Parathyroid adenoma (tissue), 2 donors: ENCODE measurements at regions not wholly inside any gene's neighbourhood (a gene's known extent, or its start where the extent isn't known, plus 50 kb on each side); places are given as distances from the start of the nearest gene placed in this dataset.

ENCODE experiments used
- H2AFZ ChIP-seq: fragments of 300-600 bp; sonication (generic); one replicate; pipeline ENCODE4 v1.7.0; 2017; ENCODE audit warnings: antibody characterized with exemption, mild to moderate bottlenecking
- H3K27ac ChIP-seq: fragments of 300-600 bp; sonication (generic); one replicate; pipeline ENCODE4 v1.7.0; 2017
- H3K27me3 ChIP-seq: fragments of 300-600 bp; sonication (generic); one replicate; pipeline ENCODE4 v1.7.0; 2017; ENCODE audit warnings: low read length; ENCODE audit not compliant: control insufficient read depth, insufficient read depth
- H3K36me3 ChIP-seq: fragments of 300-600 bp; sonication (generic); one replicate; pipeline ENCODE4 v1.7.0; 2017; ENCODE audit warnings: low read length; ENCODE audit not compliant: control insufficient read depth, insufficient read depth
- H3K4me1 ChIP-seq: fragments of 300-600 bp; sonication (generic); one replicate; pipeline ENCODE4 v1.7.0; 2017; ENCODE audit warnings: control low read depth
- H3K4me2 ChIP-seq: fragments of 300-600 bp; sonication (generic); one replicate; pipeline ENCODE4 v1.7.0; 2017; ENCODE audit warnings: low read length
- H3K4me3 ChIP-seq: fragments of 300-600 bp; sonication (generic); one replicate; pipeline ENCODE4 v1.7.0; 2017; ENCODE audit warnings: low read depth, low read length
- H3K79me2 ChIP-seq: fragments of 300-600 bp; sonication (generic); one replicate; pipeline ENCODE4 v1.7.0; 2017; ENCODE audit warnings: control low read depth
- H3K9ac ChIP-seq: fragments of 300-600 bp; sonication (generic); one replicate; pipeline ENCODE4 v1.7.0; 2017; ENCODE audit warnings: mild to moderate bottlenecking
- H3K9me3 ChIP-seq: fragments of 300-600 bp; sonication (generic); one replicate; pipeline ENCODE4 v1.7.0; 2017; ENCODE audit warnings: low read length; ENCODE audit not compliant: control insufficient read depth
- TF ChIP-seq, protein P1 (sequence below): fragments of 300-600 bp; sonication (generic); IDR thresholded peaks from one replicate; pipeline ENCODE4 v1.7.0; 2017; ENCODE audit warnings: antibody characterized with exemption, mild to moderate bottlenecking
- donor health status: primary hyperparathyroidism.

DNA sequence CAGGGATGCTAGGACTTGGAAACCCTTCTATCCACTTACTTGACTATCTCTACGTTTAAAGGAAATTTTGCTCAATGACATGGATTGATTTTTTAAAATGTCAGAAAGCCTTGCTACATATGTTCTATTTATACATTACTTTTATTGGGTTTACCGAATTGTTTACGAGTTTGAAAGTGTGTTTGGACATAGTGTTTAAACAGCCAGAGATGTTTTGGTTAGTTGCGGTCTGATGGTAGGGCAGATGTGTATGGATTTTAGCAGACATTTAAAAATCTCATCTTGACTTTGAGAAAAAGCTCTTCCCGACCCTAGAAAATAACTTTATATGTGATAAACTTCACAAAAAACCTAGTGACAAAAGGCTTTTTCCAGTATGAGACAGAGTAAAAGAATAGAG is 513.7 kb downstream of the PLA2G4A start:
- Histone ChIP-seq H3K36me3 (no peaks in the 10 kb centered on the region), H3K4me1 (no peaks in the 10 kb centered on the region), H3K27me3 (no peaks in the 10 kb centered on the region), H3K27ac (no peak overlapping the region), H3K4me2 (no peak overlapping the region), H2AFZ (no peak overlapping the region), H3K79me2 (no peaks in the 10 kb centered on the region), H3K9me3 (no peaks in the 10 kb centered on the region), H3K4me3 (no peak overlapping the region), H3K9ac (no peak overlapping the region)
- TF ChIP-seq, protein P1, sequence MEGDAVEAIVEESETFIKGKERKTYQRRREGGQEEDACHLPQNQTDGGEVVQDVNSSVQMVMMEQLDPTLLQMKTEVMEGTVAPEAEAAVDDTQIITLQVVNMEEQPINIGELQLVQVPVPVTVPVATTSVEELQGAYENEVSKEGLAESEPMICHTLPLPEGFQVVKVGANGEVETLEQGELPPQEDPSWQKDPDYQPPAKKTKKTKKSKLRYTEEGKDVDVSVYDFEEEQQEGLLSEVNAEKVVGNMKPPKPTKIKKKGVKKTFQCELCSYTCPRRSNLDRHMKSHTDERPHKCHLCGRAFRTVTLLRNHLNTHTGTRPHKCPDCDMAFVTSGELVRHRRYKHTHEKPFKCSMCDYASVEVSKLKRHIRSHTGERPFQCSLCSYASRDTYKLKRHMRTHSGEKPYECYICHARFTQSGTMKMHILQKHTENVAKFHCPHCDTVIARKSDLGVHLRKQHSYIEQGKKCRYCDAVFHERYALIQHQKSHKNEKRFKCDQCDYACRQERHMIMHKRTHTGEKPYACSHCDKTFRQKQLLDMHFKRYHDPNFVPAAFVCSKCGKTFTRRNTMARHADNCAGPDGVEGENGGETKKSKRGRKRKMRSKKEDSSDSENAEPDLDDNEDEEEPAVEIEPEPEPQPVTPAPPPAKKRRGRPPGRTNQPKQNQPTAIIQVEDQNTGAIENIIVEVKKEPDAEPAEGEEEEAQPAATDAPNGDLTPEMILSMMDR: no peak

DNA sequence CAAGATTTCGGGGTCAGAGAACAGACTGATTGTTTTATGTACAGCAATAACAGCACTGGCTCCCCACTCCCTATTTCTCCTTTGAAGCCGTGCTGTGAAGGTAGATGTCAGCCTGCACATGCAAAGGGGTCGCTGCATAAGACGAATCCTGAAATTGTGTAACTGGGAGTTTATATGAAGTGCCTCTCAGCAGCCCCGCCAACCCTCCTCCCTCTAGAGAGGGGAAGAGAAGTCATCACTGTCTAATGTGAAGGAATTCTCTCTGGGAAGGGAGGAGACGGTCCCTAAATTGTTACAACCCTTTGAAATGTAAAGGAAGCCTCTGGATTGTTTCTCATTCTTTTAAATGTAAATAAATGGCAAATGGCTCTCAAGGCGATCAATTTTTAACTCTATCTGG is 545.3 kb downstream of the PLA2G4A start:
- H3K4me2 ChIP-seq: no peak overlapping the region
- no peaks in the 10 kb centered on the region for H3K27me3 ChIP-seq
- H3K27ac ChIP-seq: no peak overlapping the region
- H3K9ac ChIP-seq: no peak overlapping the region
- H3K9me3 ChIP-seq: no peaks in the 10 kb centered on the region
- TF ChIP-seq, protein P1: no peak
- no peaks in the 10 kb centered on the region for H3K36me3 ChIP-seq
- no peaks in the 10 kb centered on the region for H3K4me1 ChIP-seq
- H3K4me3 ChIP-seq: no peak overlapping the region
- H3K79me2 ChIP-seq: no peaks in the 10 kb centered on the region
- no peak overlapping the region for H2AFZ ChIP-seq

DNA sequence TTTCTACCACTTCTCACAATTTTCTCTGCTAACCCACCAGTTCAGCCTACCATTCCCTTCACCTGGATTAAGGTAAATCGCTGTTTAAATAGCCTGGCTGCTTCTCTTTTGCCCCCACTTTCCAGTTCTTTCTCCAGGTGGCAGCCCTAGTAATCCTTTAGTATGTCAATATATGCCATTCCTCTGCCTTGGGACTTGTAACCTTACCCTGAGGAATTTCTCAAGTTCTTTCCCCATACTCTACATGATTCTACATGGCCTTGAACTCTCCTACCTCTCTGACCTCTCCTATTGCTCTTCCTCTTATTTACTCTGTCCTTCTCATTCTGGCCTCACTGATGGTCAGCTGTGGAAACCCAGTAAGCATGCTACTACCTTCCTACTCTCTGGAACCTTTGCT is 546.0 kb downstream of the PLA2G4A start:
- Histone ChIP-seq H3K4me1 (no peaks in the 10 kb centered on the region), H3K9ac (no peak overlapping the region), H3K4me3 (no peak overlapping the region), H3K27ac (no peak overlapping the region), H3K36me3 (no peaks in the 10 kb centered on the region), H2AFZ (no peak overlapping the region), H3K27me3 (no peaks in the 10 kb centered on the region), H3K79me2 (no peaks in the 10 kb centered on the region), H3K9me3 (no peaks in the 10 kb centered on the region), H3K4me2 (no peak overlapping the region)
- TF ChIP-seq, protein P1: no peak

DNA sequence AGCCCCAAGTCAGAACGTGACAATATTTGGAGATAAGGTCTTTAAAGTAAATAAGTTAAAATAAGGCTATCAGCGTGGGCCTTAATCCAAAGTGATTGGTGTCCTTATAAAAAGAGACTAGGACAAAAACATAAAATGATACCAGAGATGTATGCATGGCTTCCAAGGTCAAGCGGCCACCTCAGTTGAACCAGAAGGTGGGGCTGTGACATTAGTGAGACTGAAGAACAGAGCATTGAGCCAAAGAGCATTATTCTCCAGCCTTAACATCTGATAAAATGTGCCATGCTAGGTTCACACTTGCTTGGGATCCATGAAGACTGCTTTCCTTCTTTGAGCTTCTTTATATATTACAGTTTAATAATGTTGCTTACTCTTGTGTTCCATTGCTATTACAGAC is 554.6 kb downstream of the PLA2G4A start:
- Histone ChIP-seq H3K4me1 (no peaks in the 10 kb centered on the region), H2AFZ (no peak overlapping the region), H3K27me3 (no peaks in the 10 kb centered on the region), H3K27ac (no peak overlapping the region), H3K9ac (no peak overlapping the region), H3K4me3 (no peak overlapping the region), H3K79me2 (no peaks in the 10 kb centered on the region), H3K4me2 (no peak overlapping the region), H3K36me3 (no peaks in the 10 kb centered on the region), H3K9me3 (no peaks in the 10 kb centered on the region)
- TF ChIP-seq, protein P1: no peak

DNA sequence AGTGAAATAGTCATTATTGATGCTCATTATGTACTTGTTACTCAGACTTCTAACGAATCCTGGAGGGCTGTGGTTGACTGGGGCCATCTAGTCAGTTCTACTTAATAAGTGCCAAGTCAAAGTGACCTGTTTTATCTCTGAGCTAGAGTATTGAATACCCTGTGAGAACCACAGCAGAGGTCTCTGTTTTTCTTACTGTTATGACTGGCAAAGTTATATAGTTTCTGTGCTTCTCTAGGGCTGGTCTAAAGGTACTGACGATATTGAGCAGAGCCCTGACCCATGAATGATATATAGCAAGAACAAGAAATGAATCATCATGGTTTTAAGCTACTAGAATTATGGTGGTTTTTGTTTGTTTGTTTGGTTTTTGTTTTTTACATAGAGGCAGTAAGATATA is 555.8 kb downstream of the PLA2G4A start:
- Histone ChIP-seq H3K4me2 (no peak overlapping the region), H3K9me3 (no peaks in the 10 kb centered on the region), H3K4me1 (no peaks in the 10 kb centered on the region), H3K27me3 (no peaks in the 10 kb centered on the region), H2AFZ (no peak overlapping the region), H3K79me2 (no peaks in the 10 kb centered on the region), H3K9ac (no peak overlapping the region), H3K36me3 (no peaks in the 10 kb centered on the region), H3K27ac (no peak overlapping the region), H3K4me3 (no peak overlapping the region)
- TF ChIP-seq, protein P1: no peak
